ENCODE measurements at regions not wholly inside any gene's neighbourhood (a gene's known extent, or its start where the extent isn't known, plus 50 kb on each side); places are given as distances from the start of the nearest gene placed in this dataset.
"Not testable (repeated sequence)": the region's sequence is repeated elsewhere in the genome, so short reads cannot be mapped to it uniquely, and the experiment has no call there.

GRCh38 chr12:116667752-116668151, 70.1 kb downstream of the SPRING1 start:
- ChIA-PET CTCF (no interaction called here), POLR2A (ENCODE audit: unreplicated experiment) (no interaction called here)
- no peak for ATAC-seq
- no peaks in the 10 kb centered on the region for H3K9me3 ChIP-seq (ENCODE audit: low read length)
- BruUV-seq (replicated peaks): no TSS peak
- H3K9me2 ChIP-seq (replicated peaks; ENCODE audit: low read length): no peaks in the 10 kb centered on the region
- intact Hi-C loops (cut with micrococcal nuclease): no loop called here
- no peaks in the 10 kb centered on the region for H3K4me1 ChIP-seq (ENCODE audit: insufficient read depth, low read length)
- H3K9ac ChIP-seq (ENCODE audit: low read length): no peak overlapping the region
- H3K4me3 ChIP-seq (ENCODE audit: low read length): no peak overlapping the region
- H3K4me2 ChIP-seq (ENCODE audit: low read length): no peak overlapping the region
- no peaks in the 10 kb centered on the region for H3K79me2 ChIP-seq (ENCODE audit: low read length)
- H3K27me3 ChIP-seq (ENCODE audit: low read length): no peaks in the 10 kb centered on the region
- no peaks in the 10 kb centered on the region for H4K20me1 ChIP-seq (ENCODE audit: low read length)
- no peak overlapping the region for H3K27ac ChIP-seq (ENCODE audit: low read length)
- H3F3A ChIP-seq (ENCODE audit: low read length, unreplicated experiment): no peaks in the 10 kb centered on the region
- H2AFZ ChIP-seq (ENCODE audit: low read length): no peak overlapping the region
- DNase-seq: no peak
- TF ChIP-seq EZH2 (IDR thresholded peaks at IDR 0.05; ENCODE audit: low read length, unreplicated experiment): no peak
- TF ChIP-seq EZH2phosphoT487 (IDR thresholded peaks at IDR 0.05; ENCODE audit: borderline replicate concordance, low read length): no peak
- TF ChIP-seq, protein P1, sequence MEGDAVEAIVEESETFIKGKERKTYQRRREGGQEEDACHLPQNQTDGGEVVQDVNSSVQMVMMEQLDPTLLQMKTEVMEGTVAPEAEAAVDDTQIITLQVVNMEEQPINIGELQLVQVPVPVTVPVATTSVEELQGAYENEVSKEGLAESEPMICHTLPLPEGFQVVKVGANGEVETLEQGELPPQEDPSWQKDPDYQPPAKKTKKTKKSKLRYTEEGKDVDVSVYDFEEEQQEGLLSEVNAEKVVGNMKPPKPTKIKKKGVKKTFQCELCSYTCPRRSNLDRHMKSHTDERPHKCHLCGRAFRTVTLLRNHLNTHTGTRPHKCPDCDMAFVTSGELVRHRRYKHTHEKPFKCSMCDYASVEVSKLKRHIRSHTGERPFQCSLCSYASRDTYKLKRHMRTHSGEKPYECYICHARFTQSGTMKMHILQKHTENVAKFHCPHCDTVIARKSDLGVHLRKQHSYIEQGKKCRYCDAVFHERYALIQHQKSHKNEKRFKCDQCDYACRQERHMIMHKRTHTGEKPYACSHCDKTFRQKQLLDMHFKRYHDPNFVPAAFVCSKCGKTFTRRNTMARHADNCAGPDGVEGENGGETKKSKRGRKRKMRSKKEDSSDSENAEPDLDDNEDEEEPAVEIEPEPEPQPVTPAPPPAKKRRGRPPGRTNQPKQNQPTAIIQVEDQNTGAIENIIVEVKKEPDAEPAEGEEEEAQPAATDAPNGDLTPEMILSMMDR (conservative IDR thresholded peaks at IDR 0.05; ENCODE audit: low read depth, low read length): no peak
- H3K36me3 ChIP-seq (ENCODE audit: low read depth, low read length): no peaks in the 10 kb centered on the region

DNA sequence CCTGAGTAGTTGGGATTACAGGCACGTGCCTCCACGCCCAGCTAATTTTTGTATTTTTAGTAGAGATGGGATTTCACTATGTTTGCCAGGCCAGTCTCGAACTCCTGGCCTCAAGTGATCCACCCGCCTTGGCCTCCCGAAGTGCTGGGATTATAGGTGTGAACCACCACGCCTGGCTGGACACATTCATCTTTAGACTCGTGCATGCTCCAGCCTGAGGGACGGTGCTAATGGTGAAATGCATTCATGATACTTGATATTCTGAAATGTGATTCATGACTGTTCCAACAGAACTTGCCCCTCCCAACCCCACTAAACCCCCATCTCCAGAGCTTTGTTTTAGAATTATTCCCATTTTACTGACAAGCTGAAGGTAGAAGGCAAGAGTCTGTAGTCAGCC, 71.0 kb downstream of the SPRING1 start:
- H3K27me3 ChIP-seq (ENCODE audit: low read length); BruUV-seq (replicated peaks); H3K79me2 ChIP-seq (ENCODE audit: low read length): not testable (repeated sequence)

DNA sequence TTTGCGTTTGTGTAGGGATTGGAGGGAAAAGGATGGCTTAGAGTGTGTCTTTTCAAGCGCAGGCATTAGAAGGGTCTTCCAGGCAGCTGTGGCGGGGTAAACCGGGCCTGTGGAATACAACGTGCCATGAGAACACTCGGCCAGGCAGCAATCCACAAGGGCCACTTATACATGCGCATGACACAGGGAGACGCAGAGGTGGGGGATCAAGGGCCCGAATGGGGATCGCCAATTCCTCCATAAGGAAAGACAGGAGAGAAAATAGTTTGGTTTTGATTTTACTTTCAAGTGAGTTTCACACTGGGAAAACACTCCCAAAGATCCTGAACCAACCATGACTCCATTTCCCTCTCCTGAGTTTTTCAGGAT, 71.6 kb downstream of the SPRING1 start:
- Histone ChIP-seq H4K20me1 (ENCODE audit: low read length) (no peaks in the 10 kb centered on the region), H3K79me2 (ENCODE audit: low read length) (no peaks in the 10 kb centered on the region), H3K27me3 (ENCODE audit: low read length) (no peaks in the 10 kb centered on the region), H2AFZ (ENCODE audit: low read length) (no peak overlapping the region), H3K4me2 (ENCODE audit: low read length) (no peak overlapping the region), H3K9ac (ENCODE audit: low read length) (no peak overlapping the region), H3K27ac (ENCODE audit: low read length) (no peak overlapping the region), H3K4me1 (ENCODE audit: insufficient read depth, low read length) (no peaks in the 10 kb centered on the region), H3K9me3 (ENCODE audit: low read length) (no peaks in the 10 kb centered on the region), H3F3A (ENCODE audit: low read length, unreplicated experiment) (no peaks in the 10 kb centered on the region), H3K9me2 (replicated peaks; ENCODE audit: low read length) (no peaks in the 10 kb centered on the region), H3K4me3 (ENCODE audit: low read length) (no peak overlapping the region), H3K36me3 (ENCODE audit: low read depth, low read length) (no peaks in the 10 kb centered on the region)
- ChIA-PET CTCF (no interaction called here), POLR2A (ENCODE audit: unreplicated experiment) (no interaction called here)
- intact Hi-C loops (cut with micrococcal nuclease): no loop called here
- DNase-seq: no peak
- ATAC-seq: no peak
- BruUV-seq (replicated peaks): no TSS peak
- TF ChIP-seq EZH2 (IDR thresholded peaks at IDR 0.05; ENCODE audit: low read length, unreplicated experiment): no peak
- TF ChIP-seq, protein P1 (conservative IDR thresholded peaks at IDR 0.05; ENCODE audit: low read depth, low read length): no peak
- no peak for TF ChIP-seq EZH2phosphoT487 (IDR thresholded peaks at IDR 0.05; ENCODE audit: borderline replicate concordance, low read length)

More for the DNA sequence above, 71.0 kb downstream of the SPRING1 start:
- intact Hi-C loops (cut with micrococcal nuclease); H3K9ac ChIP-seq (ENCODE audit: low read length); H3K4me3 ChIP-seq (ENCODE audit: low read length); H3K36me3 ChIP-seq (ENCODE audit: low read depth, low read length); H3K27ac ChIP-seq (ENCODE audit: low read length); ATAC-seq; H2AFZ ChIP-seq (ENCODE audit: low read length); H3F3A ChIP-seq (ENCODE audit: low read length, unreplicated experiment); POLR2A ChIA-PET (ENCODE audit: unreplicated experiment); H3K4me1 ChIP-seq (ENCODE audit: insufficient read depth, low read length); H3K9me2 ChIP-seq (replicated peaks; ENCODE audit: low read length); CTCF ChIA-PET; H3K9me3 ChIP-seq (ENCODE audit: low read length); H4K20me1 ChIP-seq (ENCODE audit: low read length); H3K4me2 ChIP-seq (ENCODE audit: low read length); DNase-seq: not testable (repeated sequence)

Data from PC-3 (cell line).